PC-9 (cell line): ENCODE measurements at regions not wholly inside any gene's neighbourhood (a gene's known extent, or its start where the extent isn't known, plus 50 kb on each side); places are given as distances from the start of the nearest gene placed in this dataset.

Experiments used
- EZH2 ChIP-seq: fragments of 200-600 bp; sonication (generic); IDR thresholded peaks from 2 replicates; pipeline ENCODE4 v1.8.0; 2017; ENCODE audit warnings: antibody characterized with exemption, low read depth
- TF ChIP-seq, protein P1 (sequence below): fragments of 200-600 bp; sonication (generic); conservative IDR thresholded peaks from 2 replicates; pipeline ENCODE4 v1.6.1; 2017; ENCODE audit warnings: mixed run types, antibody characterized with exemption, mild to moderate bottlenecking, moderate library complexity

DNA sequence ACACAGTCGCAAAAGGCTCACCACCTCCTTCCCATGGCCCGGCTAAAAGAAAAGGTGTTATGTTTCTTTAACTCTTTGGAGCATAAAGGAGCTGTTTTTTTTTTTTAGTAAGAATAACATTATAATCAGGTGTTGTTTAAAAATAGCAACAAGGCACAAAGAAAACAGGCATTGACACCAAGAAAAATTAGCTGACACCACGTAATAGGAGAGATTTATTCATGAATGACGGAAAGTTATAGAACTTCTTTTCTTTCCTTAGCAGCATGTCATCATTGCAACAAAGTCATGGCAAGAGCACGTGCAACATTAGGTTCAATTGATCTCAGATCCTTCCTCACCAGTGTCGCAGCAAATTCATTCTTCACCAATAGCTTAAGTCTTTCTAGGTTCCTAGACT lies 302.9 kb upstream of the ZFP42 start:
- TF ChIP-seq, protein P1, sequence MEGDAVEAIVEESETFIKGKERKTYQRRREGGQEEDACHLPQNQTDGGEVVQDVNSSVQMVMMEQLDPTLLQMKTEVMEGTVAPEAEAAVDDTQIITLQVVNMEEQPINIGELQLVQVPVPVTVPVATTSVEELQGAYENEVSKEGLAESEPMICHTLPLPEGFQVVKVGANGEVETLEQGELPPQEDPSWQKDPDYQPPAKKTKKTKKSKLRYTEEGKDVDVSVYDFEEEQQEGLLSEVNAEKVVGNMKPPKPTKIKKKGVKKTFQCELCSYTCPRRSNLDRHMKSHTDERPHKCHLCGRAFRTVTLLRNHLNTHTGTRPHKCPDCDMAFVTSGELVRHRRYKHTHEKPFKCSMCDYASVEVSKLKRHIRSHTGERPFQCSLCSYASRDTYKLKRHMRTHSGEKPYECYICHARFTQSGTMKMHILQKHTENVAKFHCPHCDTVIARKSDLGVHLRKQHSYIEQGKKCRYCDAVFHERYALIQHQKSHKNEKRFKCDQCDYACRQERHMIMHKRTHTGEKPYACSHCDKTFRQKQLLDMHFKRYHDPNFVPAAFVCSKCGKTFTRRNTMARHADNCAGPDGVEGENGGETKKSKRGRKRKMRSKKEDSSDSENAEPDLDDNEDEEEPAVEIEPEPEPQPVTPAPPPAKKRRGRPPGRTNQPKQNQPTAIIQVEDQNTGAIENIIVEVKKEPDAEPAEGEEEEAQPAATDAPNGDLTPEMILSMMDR: no peak
- no peak for TF ChIP-seq EZH2
